ENCODE measurements at regions not wholly inside any gene's neighbourhood (a gene's known extent, or its start where the extent isn't known, plus 50 kb on each side); places are given as distances from the start of the nearest gene placed in this dataset.

DNA sequence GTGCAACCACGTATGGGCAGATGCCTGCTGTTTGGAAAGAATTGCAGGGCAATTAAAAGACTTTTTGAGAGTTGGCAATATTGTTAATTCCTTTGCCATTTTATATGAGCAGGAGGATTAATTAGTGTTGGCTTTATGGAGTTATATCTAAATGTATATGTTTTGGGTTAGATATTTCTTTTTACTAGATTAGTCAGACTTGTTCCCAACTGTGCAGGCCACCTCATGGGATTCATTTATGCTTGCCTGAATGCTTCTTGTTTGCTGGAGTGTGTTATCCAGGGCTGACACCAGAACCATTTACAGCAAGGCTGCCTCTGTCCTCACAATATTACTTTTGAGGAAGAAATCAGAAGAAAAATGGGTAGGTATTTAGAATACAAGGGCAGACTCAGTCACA, 192.5 kb downstream of the KTN1 start:
- TF ChIP-seq, protein P1, sequence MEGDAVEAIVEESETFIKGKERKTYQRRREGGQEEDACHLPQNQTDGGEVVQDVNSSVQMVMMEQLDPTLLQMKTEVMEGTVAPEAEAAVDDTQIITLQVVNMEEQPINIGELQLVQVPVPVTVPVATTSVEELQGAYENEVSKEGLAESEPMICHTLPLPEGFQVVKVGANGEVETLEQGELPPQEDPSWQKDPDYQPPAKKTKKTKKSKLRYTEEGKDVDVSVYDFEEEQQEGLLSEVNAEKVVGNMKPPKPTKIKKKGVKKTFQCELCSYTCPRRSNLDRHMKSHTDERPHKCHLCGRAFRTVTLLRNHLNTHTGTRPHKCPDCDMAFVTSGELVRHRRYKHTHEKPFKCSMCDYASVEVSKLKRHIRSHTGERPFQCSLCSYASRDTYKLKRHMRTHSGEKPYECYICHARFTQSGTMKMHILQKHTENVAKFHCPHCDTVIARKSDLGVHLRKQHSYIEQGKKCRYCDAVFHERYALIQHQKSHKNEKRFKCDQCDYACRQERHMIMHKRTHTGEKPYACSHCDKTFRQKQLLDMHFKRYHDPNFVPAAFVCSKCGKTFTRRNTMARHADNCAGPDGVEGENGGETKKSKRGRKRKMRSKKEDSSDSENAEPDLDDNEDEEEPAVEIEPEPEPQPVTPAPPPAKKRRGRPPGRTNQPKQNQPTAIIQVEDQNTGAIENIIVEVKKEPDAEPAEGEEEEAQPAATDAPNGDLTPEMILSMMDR (IDR thresholded peaks at IDR 0.05), result no peak
- TF ChIP-seq EP300 (IDR thresholded peaks at IDR 0.05; ENCODE audit: low read depth) (no peak), POLR2A (IDR thresholded peaks at IDR 0.05) (no peak)
